Fibroblast of pulmonary artery (primary cell): ENCODE measurements at regions not wholly inside any gene's neighbourhood (a gene's known extent, or its start where the extent isn't known, plus 50 kb on each side); places are given as distances from the start of the nearest gene placed in this dataset.

Source experiments
- DNase-seq: peaks from one replicate; pipeline ENCODE4 v3.0.0-alpha.2; 2010; ENCODE audit warnings: low read depth
- H3K4me3 ChIP-seq: replicated peaks from 2 replicates; pipeline ENCODE4 v1.5.1; 2011; ENCODE audit warnings: low read depth, mild to moderate bottlenecking, control low read depth, low read length, moderate library complexity
- TF ChIP-seq, protein P1 (sequence below): IDR thresholded peaks from 2 replicates; pipeline ENCODE4 v1.5.1; 2011; ENCODE audit warnings: mild to moderate bottlenecking, control low read depth, low read length, inconsistent platforms; ENCODE audit errors: missing control alignments

DNA sequence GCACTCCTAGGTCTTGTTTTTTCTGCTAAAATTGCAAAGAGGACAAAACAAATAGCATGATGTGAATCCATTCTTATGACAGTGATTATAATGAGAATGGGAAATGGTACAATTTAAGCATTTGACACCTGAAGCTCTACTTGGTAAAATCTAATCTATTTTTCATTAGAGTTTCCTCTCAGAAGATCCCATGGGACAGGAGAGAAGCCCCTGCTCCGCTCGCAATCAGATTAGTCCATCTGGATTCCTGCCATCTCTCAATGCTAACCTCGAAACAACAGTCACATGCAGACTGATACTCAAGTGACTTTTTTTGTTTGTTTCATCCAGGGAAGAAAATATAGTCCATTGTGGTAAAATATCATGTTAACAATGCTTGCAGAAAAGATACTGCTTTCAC lies 107.4 kb upstream of the TOM1L1 start:
- no peak overlapping the region for H3K4me3 ChIP-seq
- no peak for DNase-seq
- TF ChIP-seq, protein P1, sequence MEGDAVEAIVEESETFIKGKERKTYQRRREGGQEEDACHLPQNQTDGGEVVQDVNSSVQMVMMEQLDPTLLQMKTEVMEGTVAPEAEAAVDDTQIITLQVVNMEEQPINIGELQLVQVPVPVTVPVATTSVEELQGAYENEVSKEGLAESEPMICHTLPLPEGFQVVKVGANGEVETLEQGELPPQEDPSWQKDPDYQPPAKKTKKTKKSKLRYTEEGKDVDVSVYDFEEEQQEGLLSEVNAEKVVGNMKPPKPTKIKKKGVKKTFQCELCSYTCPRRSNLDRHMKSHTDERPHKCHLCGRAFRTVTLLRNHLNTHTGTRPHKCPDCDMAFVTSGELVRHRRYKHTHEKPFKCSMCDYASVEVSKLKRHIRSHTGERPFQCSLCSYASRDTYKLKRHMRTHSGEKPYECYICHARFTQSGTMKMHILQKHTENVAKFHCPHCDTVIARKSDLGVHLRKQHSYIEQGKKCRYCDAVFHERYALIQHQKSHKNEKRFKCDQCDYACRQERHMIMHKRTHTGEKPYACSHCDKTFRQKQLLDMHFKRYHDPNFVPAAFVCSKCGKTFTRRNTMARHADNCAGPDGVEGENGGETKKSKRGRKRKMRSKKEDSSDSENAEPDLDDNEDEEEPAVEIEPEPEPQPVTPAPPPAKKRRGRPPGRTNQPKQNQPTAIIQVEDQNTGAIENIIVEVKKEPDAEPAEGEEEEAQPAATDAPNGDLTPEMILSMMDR: no peak

DNA sequence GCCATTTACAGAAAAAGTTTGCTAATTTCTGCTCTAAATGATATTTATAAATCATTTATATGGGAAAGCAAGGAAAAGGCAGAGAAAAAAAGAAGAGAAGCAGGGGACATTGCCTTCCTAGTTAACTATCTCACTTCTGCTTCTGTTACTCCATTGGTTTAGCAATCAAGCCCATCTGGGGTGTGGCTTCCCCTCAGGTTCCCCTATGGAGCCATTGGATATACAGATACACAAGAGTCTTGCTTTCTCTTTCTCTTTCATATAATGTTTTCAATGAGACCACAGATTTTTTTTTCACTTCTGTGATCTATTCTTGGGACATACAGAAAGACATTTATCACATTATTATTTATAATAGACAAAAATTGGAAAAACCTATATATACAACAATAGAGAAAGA lies 105.6 kb upstream of the TOM1L1 start:
- TF ChIP-seq, protein P1: no peak
- no peak overlapping the region for H3K4me3 ChIP-seq
- DNase-seq: no peak

GRCh38 chr17:54807331-54807730 lies 93.3 kb upstream of the TOM1L1 start:
- H3K4me3 ChIP-seq: no peak overlapping the region
- TF ChIP-seq, protein P1: no peak
- DNase-seq: no peak

DNA sequence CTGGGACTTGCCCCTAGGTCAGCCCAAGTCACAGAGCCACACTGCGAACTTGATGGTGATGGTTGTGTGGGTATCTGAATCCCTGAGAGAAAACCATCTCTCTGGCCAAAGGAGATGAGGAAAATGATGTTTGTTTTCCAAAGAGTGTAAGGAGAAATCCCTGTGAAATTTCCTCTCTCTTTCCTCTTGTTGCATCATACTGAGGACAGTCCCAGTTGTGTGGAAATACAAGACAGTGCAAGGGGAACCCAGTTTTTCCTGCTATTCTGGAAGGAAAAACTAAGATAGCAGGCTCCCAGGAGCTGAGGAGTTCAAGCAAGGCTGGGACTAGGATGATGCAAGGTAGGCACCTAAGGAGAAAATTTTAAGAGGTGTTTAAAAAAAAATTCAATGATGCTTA lies 86.8 kb upstream of the TOM1L1 start:
- DNase-seq: no peak

DNA sequence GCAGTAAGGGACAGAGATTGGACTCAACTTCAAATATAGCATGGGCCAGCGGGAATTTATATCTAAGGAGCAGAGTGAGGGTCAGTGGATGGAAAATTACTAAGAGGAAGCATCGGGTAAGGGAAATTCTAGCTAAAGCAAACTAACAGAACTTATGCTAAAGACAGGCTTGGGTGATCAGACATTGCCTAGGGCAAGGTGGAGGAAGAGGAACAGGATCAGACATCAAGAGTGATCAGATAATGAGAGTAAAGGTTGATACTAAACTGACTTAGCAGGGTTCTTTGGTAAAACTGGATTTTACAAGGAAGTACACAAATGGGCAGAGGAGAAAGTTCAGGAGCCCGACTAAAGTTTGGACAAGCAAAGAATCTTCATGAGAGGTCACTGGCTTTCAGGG lies 86.3 kb upstream of the TOM1L1 start:
- DNase-seq: no peak
- no peak overlapping the region for H3K4me3 ChIP-seq
- TF ChIP-seq, protein P1: no peak

More for the DNA sequence above, 86.8 kb upstream of the TOM1L1 start:
- no peak overlapping the region for H3K4me3 ChIP-seq
- TF ChIP-seq, protein P1: no peak

DNA sequence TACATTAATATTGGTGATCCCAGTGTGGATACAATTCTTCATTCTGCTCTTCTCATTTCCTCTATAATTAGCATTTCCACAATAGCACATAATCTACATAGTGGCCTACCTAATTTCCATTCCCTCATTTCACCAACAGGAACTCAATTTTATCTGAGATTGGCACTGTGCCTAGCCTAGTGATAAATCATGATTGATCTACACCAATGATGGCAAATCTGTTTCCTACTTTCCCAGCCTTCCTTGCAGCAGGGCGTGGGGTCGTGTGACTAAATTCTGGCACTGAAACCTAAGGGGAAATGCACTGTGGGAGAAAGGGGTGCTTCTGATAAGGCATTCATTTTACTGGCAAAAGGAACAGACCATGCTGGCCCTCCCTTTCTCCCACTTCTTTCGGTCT lies 66.6 kb upstream of the TOM1L1 start:
- no peak for DNase-seq
- TF ChIP-seq, protein P1: no peak

GRCh38 chr17:54835015-54835414 lies 65.6 kb upstream of the TOM1L1 start:
- DNase-seq: no peak
- no peak overlapping the region for H3K4me3 ChIP-seq
- TF ChIP-seq, protein P1: no peak

More for the DNA sequence above, 66.6 kb upstream of the TOM1L1 start:
- H3K4me3 ChIP-seq: no peak overlapping the region
